AG09319 (cell line): ENCODE measurements at regions not wholly inside any gene's neighbourhood (a gene's known extent, or its start where the extent isn't known, plus 50 kb on each side); places are given as distances from the start of the nearest gene placed in this dataset.

Source experiments
- DNase-seq: peaks from one replicate; pipeline ENCODE4 v3.0.0-alpha.2; 2010; ENCODE audit warnings: low read depth; ENCODE audit errors: extremely low read depth
- TF ChIP-seq, protein P1 (sequence below): IDR thresholded peaks from 2 replicates; pipeline ENCODE4 v1.5.1; 2011; ENCODE audit warnings: low read depth, mild to moderate bottlenecking, inconsistent platforms, low read length, moderate library complexity

GRCh38 chr18:47718646-47719045, 211.8 kb downstream of the SMAD2 start:
- TF ChIP-seq, protein P1, sequence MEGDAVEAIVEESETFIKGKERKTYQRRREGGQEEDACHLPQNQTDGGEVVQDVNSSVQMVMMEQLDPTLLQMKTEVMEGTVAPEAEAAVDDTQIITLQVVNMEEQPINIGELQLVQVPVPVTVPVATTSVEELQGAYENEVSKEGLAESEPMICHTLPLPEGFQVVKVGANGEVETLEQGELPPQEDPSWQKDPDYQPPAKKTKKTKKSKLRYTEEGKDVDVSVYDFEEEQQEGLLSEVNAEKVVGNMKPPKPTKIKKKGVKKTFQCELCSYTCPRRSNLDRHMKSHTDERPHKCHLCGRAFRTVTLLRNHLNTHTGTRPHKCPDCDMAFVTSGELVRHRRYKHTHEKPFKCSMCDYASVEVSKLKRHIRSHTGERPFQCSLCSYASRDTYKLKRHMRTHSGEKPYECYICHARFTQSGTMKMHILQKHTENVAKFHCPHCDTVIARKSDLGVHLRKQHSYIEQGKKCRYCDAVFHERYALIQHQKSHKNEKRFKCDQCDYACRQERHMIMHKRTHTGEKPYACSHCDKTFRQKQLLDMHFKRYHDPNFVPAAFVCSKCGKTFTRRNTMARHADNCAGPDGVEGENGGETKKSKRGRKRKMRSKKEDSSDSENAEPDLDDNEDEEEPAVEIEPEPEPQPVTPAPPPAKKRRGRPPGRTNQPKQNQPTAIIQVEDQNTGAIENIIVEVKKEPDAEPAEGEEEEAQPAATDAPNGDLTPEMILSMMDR = no peak
- no peak for DNase-seq

DNA sequence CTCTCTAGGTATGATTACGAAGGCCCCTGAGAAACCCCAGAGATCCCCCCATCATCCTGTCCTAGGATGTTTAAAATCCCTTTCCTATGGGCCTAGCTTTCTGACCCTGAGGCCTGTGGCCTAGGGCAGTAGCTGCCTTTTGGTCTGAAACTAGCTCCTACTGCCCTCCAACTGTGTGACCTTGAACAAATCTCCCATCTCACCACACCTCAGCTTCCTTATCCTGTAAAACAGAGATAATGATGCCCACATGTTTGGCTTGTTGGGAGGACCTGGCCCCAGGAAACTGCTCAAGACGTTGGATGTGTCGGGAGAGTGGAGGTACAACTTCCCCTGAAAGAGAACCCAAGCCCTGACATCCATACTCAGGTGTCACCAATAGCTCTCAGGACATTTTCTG, 213.2 kb downstream of the SMAD2 start:
- TF ChIP-seq, protein P1 = no peak
- no peak for DNase-seq

GRCh38 chr18:47716632-47717185, 213.8 kb downstream of the SMAD2 start:
- DNase-seq = no peak
- TF ChIP-seq, protein P1 = no peak

DNA sequence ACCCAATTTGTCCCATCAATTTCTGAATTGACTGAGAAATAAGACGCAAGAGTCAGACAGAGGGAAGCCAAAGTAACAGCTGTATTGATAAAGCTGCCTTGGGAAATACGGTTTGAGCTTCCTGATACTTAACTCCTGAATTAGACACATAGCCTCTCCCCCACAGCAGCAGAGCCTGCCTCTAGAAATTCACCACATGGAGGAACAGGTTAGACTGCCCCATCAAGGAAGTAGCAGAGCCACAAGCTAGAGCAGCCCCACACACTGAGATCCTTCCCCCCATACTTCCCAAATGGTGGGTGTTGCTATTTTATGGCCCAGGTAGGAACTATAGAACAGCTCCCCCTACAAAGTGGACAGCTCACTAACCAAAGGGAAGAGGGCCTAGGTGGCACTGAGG, 220.0 kb downstream of the SMAD2 start:
- TF ChIP-seq, protein P1 = no peak
- DNase-seq = no peak

GRCh38 chr18:47709556-47709955, 220.9 kb downstream of the SMAD2 start:
- TF ChIP-seq, protein P1 = no peak
- DNase-seq = no peak

DNA sequence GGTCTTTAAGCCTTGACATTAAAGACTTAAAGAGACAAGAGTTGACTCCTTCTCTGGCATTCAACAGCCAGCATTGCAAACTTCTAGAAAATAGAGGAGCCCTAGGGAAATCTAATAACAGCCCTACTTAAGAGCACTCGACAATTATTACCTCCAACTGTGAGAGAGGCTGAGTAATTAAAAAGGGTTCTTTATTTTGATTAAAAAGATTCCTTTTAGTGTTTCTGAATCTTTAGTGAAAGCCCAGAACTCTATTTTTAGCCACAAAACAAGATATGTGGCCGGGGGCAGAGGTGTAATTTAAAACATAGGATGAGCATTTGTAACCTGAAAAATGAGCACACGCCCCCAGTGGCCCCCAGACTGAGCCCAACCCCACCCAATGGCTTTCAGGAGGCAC, 222.3 kb downstream of the SMAD2 start:
- DNase-seq = no peak
- TF ChIP-seq, protein P1 = no peak

DNA sequence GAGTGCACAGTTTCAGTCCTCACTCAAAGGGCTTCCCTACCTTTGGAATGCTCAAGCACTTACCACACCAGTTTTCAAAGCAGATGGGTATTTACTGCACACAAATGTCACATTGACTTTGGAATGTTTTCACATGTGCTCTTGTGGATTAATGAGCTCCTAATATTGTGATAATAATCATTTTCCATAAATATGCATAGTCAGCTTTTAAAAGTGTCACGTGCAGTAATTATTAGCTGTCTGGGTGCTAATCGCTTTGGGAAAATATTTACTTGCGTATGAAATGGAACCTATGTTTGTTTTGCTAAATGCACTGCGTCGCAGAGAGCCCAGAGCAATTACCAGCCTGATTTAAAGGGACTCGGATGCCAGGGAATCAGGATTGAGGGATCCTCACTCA, 229.3 kb downstream of the SMAD2 start:
- TF ChIP-seq, protein P1 = no peak
- no peak for DNase-seq
